ENCODE measurements at regions not wholly inside any gene's neighbourhood (a gene's known extent, or its start where the extent isn't known, plus 50 kb on each side); places are given as distances from the start of the nearest gene placed in this dataset.

GRCh38 chr6:122035173-122035572, 364.3 kb upstream of the HSF2 start:
- no peak overlapping the region for H3K4me3 Mint-ChIP-seq
- no peak overlapping the region for H3K27ac Mint-ChIP-seq
- H3K4me1 Mint-ChIP-seq, result peaks cover 9% of the 10 kb centered on the region
- H3K9me3 Mint-ChIP-seq, result no peaks in the 10 kb centered on the region
- no peaks in the 10 kb centered on the region for H3K27me3 Mint-ChIP-seq (ENCODE audit: low read depth, poor library complexity)
- no peak for DNase-seq
- TF ChIP-seq CTCF (IDR thresholded peaks at IDR 0.05), result no peak
- H3K36me3 Mint-ChIP-seq (ENCODE audit: low read depth), result no peaks in the 10 kb centered on the region

- no peak overlapping the region for H3K4me3 Mint-ChIP-seq
- H3K27ac Mint-ChIP-seq, result no peak overlapping the region
- DNase-seq, result no peak
- no peaks in the 10 kb centered on the region for H3K9me3 Mint-ChIP-seq
- H3K27me3 Mint-ChIP-seq (ENCODE audit: low read depth, poor library complexity), result no peaks in the 10 kb centered on the region
- peaks cover 32% of the 10 kb centered on the region for H3K4me1 Mint-ChIP-seq
- no peak for TF ChIP-seq CTCF (IDR thresholded peaks at IDR 0.05)
- no peaks in the 10 kb centered on the region for H3K36me3 Mint-ChIP-seq (ENCODE audit: low read depth)
Observed at GRCh38 chr6:122040261-122040660, 359.2 kb upstream of the HSF2 start.

GRCh38 chr6:122042380-122042779, 357.1 kb upstream of the HSF2 start:
- H3K4me1 Mint-ChIP-seq, result peaks cover 32% of the 10 kb centered on the region
- no peak overlapping the region for H3K4me3 Mint-ChIP-seq
- DNase-seq, result no peak
- H3K9me3 Mint-ChIP-seq, result no peaks in the 10 kb centered on the region
- peaks cover 3% of the 10 kb centered on the region for H3K27me3 Mint-ChIP-seq (ENCODE audit: low read depth, poor library complexity)
- H3K36me3 Mint-ChIP-seq (ENCODE audit: low read depth), result no peaks in the 10 kb centered on the region
- TF ChIP-seq CTCF (IDR thresholded peaks at IDR 0.05), result no peak
- H3K27ac Mint-ChIP-seq, result peak overlapping the region; percentile 51

- Mint-ChIP-seq H3K9me3 (no peaks in the 10 kb centered on the region), H3K27ac (peak overlapping the region; percentile 51), H3K4me1 (peaks cover 32% of the 10 kb centered on the region), H3K4me3 (no peak overlapping the region), H3K36me3 (ENCODE audit: low read depth) (no peaks in the 10 kb centered on the region), H3K27me3 (ENCODE audit: low read depth, poor library complexity) (peaks cover 3% of the 10 kb centered on the region)
- peak; percentile 36 for DNase-seq
- TF ChIP-seq CTCF (IDR thresholded peaks at IDR 0.05), result no peak
Observed at GRCh38 chr6:122042960-122043735, 356.3 kb upstream of the HSF2 start.

- no peak for TF ChIP-seq CTCF (IDR thresholded peaks at IDR 0.05)
- Mint-ChIP-seq H3K27ac (no peak overlapping the region), H3K4me3 (no peak overlapping the region), H3K9me3 (no peaks in the 10 kb centered on the region), H3K27me3 (ENCODE audit: low read depth, poor library complexity) (peaks cover 7% of the 10 kb centered on the region), H3K36me3 (ENCODE audit: low read depth) (no peaks in the 10 kb centered on the region), H3K4me1 (peaks cover 18% of the 10 kb centered on the region)
- DNase-seq, result no peak
Observed at GRCh38 chr6:122048570-122048969, 350.9 kb upstream of the HSF2 start.

GRCh38 chr6:122049341-122049740, 350.1 kb upstream of the HSF2 start:
- Mint-ChIP-seq H3K36me3 (ENCODE audit: low read depth) (no peaks in the 10 kb centered on the region), H3K27ac (no peak overlapping the region), H3K9me3 (no peaks in the 10 kb centered on the region), H3K4me1 (peaks cover 10% of the 10 kb centered on the region), H3K4me3 (no peak overlapping the region), H3K27me3 (ENCODE audit: low read depth, poor library complexity) (peaks cover 7% of the 10 kb centered on the region)
- no peak for TF ChIP-seq CTCF (IDR thresholded peaks at IDR 0.05)
- peak; percentile 12 for DNase-seq

Measured in nephron progenitor cell (in vitro differentiated cells).